ENCODE measurements at regions not wholly inside any gene's neighbourhood (a gene's known extent, or its start where the extent isn't known, plus 50 kb on each side); places are given as distances from the start of the nearest gene placed in this dataset.

GRCh38 chr6:48031711-48032110 is 79.3 kb downstream of the PTCHD4 start:
- POLR2A ChIA-PET: no interaction called here
- CTCF ChIA-PET (ENCODE audit: low intra/inter-chr PET ratio, low total read pairs): no interaction called here

More at GRCh38 chr6:48031711-48032110, 79.3 kb downstream of the PTCHD4 start:
- DNase-seq (ENCODE audit: low spot score): no peak
- TF ChIP-seq BRD4 (CRISPR knock-in tag; IDR thresholded peaks at IDR 0.05) (no peak), HDAC6 (IDR thresholded peaks at IDR 0.05; ENCODE audit: low read depth, low read length) (no peak), CHD2 (IDR thresholded peaks at IDR 0.05; ENCODE audit: low read depth, low read length) (no peak), ZNF280B (CRISPR knock-in tag; IDR thresholded peaks at IDR 0.05; ENCODE audit: borderline replicate concordance) (no peak), ZNF891 (CRISPR knock-in tag; IDR thresholded peaks at IDR 0.05) (no peak), ZBTB42 (CRISPR knock-in tag; IDR thresholded peaks at IDR 0.05) (no peak), ZNF703 (CRISPR knock-in tag; IDR thresholded peaks at IDR 0.05; ENCODE audit: borderline replicate concordance) (no peak), ZNF646 (CRISPR knock-in tag; IDR thresholded peaks at IDR 0.05) (no peak)
- TF ChIP-seq, protein P1, sequence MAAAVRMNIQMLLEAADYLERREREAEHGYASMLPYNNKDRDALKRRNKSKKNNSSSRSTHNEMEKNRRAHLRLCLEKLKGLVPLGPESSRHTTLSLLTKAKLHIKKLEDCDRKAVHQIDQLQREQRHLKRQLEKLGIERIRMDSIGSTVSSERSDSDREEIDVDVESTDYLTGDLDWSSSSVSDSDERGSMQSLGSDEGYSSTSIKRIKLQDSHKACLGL (CRISPR knock-in tag; IDR thresholded peaks at IDR 0.05): no peak
- TF ChIP-seq, protein P2, sequence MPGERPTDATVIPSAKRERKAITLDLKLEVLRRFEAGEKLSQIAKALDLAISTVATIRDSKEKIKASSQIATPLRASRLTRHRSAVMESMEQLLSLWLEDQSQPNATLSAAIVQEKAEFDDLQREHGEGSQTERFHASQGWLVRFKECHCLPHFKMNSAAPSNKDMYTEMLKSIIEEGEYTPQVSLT (CRISPR knock-in tag; IDR thresholded peaks at IDR 0.05; ENCODE audit: borderline replicate concordance, low read depth): no peak
- H3K4me1 ChIP-seq (ENCODE audit: insufficient read depth, low read length): peaks cover 9% of the 10 kb centered on the region
- 94% methylated on average over 2 of the region's 2 CpGs for WGBS (ENCODE audit: low lambda C conversion rate)
- H3K9me3 ChIP-seq (ENCODE audit: low read length): no peaks in the 10 kb centered on the region
- H2AFZ ChIP-seq (ENCODE audit: low read length): no peak overlapping the region
- ATAC-seq: no peak
- no peaks in the 10 kb centered on the region for H4K20me1 ChIP-seq (ENCODE audit: insufficient read depth, low read length)
- BruUV-seq (replicated peaks): no TSS peak
- no peak overlapping the region for H3K9ac ChIP-seq (ENCODE audit: insufficient read depth, low read depth, low read length)
- no peak overlapping the region for H3K4me2 ChIP-seq (ENCODE audit: low read depth, low read length)
- no peak for FAIRE-seq
- no peak overlapping the region for H3K27ac ChIP-seq (ENCODE audit: extremely low read length, insufficient read depth, low read length)
- no peaks in the 10 kb centered on the region for H3K79me2 ChIP-seq (ENCODE audit: insufficient read depth, low read length)
- peaks cover 0 to 2% of the 10 kb centered on the region in 2 experiments; a peak in 3 of 5 replicates for H3K36me3 ChIP-seq (replicated peaks in 1 of 2; ENCODE audit: control insufficient read depth in 1 of 2, insufficient read depth in 2 of 2, low read length in 2 of 2)
- intact Hi-C loops (cut with micrococcal nuclease; ENCODE audit: unreplicated experiment) (no loop called here), in situ Hi-C loops (cut with HindIII; ENCODE audit: extremely low pct_ligation_motif_present, low pct_unique_long_range_greater_than_20kb) (no loop called here)
- H3K4me3 ChIP-seq (replicated peaks in 1 of 3; ENCODE audit: insufficient read depth in 1 of 3, low read depth in 2 of 3, low read length in 3 of 3): no peak overlapping the region
- H3K27me3 ChIP-seq (ENCODE audit: control insufficient read depth in 1 of 2, insufficient read depth in 2 of 2, low read length in 2 of 2): no peaks in the 10 kb centered on the region
